ENCODE measurements at regions not wholly inside any gene's neighbourhood (a gene's known extent, or its start where the extent isn't known, plus 50 kb on each side); places are given as distances from the start of the nearest gene placed in this dataset.

GRCh38 chr21:23900727-23901126 lies 1706.6 kb downstream of the MRPL39 start:
- FAIRE-seq, result no peak
- dilution Hi-C loops (cut with MboI; ENCODE audit: extremely low pct_ligation_motif_present, low sequenced_read_pairs), result no loop called here
- H3K36me3 ChIP-seq (ENCODE audit: control insufficient read depth in 2 of 2, extremely low read depth in 1 of 2, insufficient read depth in 2 of 2, low read length in 2 of 2), result no peaks in the 10 kb centered on the region
- no peaks in the 10 kb centered on the region for H4K20me1 ChIP-seq (ENCODE audit: control insufficient read depth, extremely low read depth, insufficient read depth, low read length)
- no peak for DNase-seq (ENCODE audit: low read depth, low spot score)
- no peaks in the 10 kb centered on the region for H3K27me3 ChIP-seq (ENCODE audit: control insufficient read depth, extremely low read depth, insufficient read depth, low read length)
- TF ChIP-seq CTCF (optimal IDR thresholded peaks at IDR 0.05 in 1 of 3, IDR thresholded peaks at IDR 0.05 in 1 of 3, conservative IDR thresholded peaks at IDR 0.05 in 1 of 3; ENCODE audit: extremely low read depth in 1 of 3, insufficient read depth in 2 of 3, low read length in 3 of 3) (no peak), EZH2 (IDR thresholded peaks at IDR 0.05; ENCODE audit: low read length) (no peak)
- peaks cover 2% of the 10 kb centered on the region for H3K9me3 ChIP-seq (ENCODE audit: control insufficient read depth, low read depth, low read length)
- no peaks in the 10 kb centered on the region for H3K79me2 ChIP-seq (ENCODE audit: control insufficient read depth, insufficient read depth, low read length)
- H3K27ac ChIP-seq (ENCODE audit: control insufficient read depth, insufficient read depth, low read length), result no peak overlapping the region
- no peak overlapping the region for H3K4me2 ChIP-seq (ENCODE audit: control insufficient read depth, extremely low read depth, insufficient read depth, low read depth, low read length)
- no peak overlapping the region for H2AFZ ChIP-seq (ENCODE audit: control insufficient read depth, low read length)
- no peaks in the 10 kb centered on the region for H3K9me1 ChIP-seq (ENCODE audit: control insufficient read depth, extremely low read depth, insufficient read depth, low read length)
- no peak overlapping the region for H3K4me3 ChIP-seq (ENCODE audit: control insufficient read depth in 2 of 3, extremely low read depth in 1 of 3, insufficient read depth in 2 of 3, low read depth in 1 of 3, low read length in 3 of 3)
- H3K9ac ChIP-seq (ENCODE audit: control insufficient read depth, extremely low read depth, insufficient read depth, low read length), result no peak overlapping the region
- no peaks in the 10 kb centered on the region for H3K4me1 ChIP-seq (ENCODE audit: control insufficient read depth, extremely low read depth, insufficient read depth, low read length)

DNA sequence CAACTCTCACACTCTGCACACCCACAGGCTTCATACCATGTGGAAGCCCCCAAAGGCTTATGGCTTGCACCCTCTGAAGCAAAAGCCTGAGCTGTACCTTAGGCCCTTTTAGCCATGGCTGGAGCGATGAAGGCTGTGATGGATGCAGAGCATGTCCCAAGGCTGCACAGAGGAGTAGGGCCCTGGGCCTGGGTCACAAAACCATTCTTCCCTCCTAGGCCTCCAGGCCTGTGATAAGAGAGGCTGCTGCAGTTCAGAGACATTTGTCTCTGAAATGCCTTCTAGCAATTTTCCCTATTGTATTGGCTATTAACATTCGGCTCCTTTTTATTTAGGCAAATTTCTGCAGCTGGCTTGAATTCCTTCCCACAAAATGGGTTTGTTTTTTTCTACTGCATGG lies 1707.7 kb downstream of the MRPL39 start:
- Histone ChIP-seq H3K9ac (ENCODE audit: control insufficient read depth, extremely low read depth, insufficient read depth, low read length) (no peak overlapping the region), H3K9me3 (ENCODE audit: control insufficient read depth, low read depth, low read length) (peaks cover 2% of the 10 kb centered on the region), H3K9me1 (ENCODE audit: control insufficient read depth, extremely low read depth, insufficient read depth, low read length) (no peaks in the 10 kb centered on the region), H4K20me1 (ENCODE audit: control insufficient read depth, extremely low read depth, insufficient read depth, low read length) (no peaks in the 10 kb centered on the region), H3K4me1 (ENCODE audit: control insufficient read depth, extremely low read depth, insufficient read depth, low read length) (no peaks in the 10 kb centered on the region), H3K27me3 (ENCODE audit: control insufficient read depth, extremely low read depth, insufficient read depth, low read length) (no peaks in the 10 kb centered on the region), H2AFZ (ENCODE audit: control insufficient read depth, low read length) (no peak overlapping the region), H3K4me3 (ENCODE audit: control insufficient read depth in 2 of 3, extremely low read depth in 1 of 3, insufficient read depth in 2 of 3, low read depth in 1 of 3, low read length in 3 of 3) (no peak overlapping the region), H3K79me2 (ENCODE audit: control insufficient read depth, insufficient read depth, low read length) (no peaks in the 10 kb centered on the region), H3K27ac (ENCODE audit: control insufficient read depth, insufficient read depth, low read length) (no peak overlapping the region), H3K4me2 (ENCODE audit: control insufficient read depth, extremely low read depth, insufficient read depth, low read depth, low read length) (no peak overlapping the region), H3K36me3 (ENCODE audit: control insufficient read depth in 2 of 2, extremely low read depth in 1 of 2, insufficient read depth in 2 of 2, low read length in 2 of 2) (no peaks in the 10 kb centered on the region)
- DNase-seq (ENCODE audit: low read depth, low spot score) (no peak), FAIRE-seq (no peak)
- TF ChIP-seq EZH2 (IDR thresholded peaks at IDR 0.05; ENCODE audit: low read length), result no peak
- no peak for TF ChIP-seq CTCF (optimal IDR thresholded peaks at IDR 0.05 in 1 of 3, IDR thresholded peaks at IDR 0.05 in 1 of 3, conservative IDR thresholded peaks at IDR 0.05 in 1 of 3; ENCODE audit: extremely low read depth in 1 of 3, insufficient read depth in 2 of 3, low read length in 3 of 3)
- dilution Hi-C loops (cut with MboI; ENCODE audit: extremely low pct_ligation_motif_present, low sequenced_read_pairs), result no loop called here

Measured in keratinocyte (primary cell).